ENCODE measurements at regions not wholly inside any gene's neighbourhood (a gene's known extent, or its start where the extent isn't known, plus 50 kb on each side); places are given as distances from the start of the nearest gene placed in this dataset.

DNA sequence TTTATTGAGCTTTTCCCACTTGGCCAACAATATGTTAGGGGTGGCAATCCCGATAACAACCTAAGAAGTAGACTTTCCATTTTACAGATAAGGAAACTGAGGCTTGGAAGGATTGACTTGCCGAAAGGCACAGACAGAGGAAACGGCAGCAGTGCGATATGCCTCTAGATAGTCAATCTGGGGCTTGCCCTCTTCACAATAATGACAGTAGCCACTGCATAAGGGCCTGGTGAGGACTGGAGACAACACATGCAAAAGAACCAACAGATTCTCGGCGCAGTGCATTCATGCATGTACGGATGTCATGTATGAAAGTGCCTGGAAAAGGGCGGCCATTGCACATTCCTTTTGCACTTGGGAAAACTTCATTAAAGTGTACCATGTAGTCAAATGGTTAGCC lies 811.2 kb downstream of the RNF144A start:
- H3K79me2 ChIP-seq (ENCODE audit: low read length), result no peaks in the 10 kb centered on the region
- no peaks in the 10 kb centered on the region for H3K4me1 ChIP-seq (ENCODE audit: low read length)
- no peak overlapping the region for H2AFZ ChIP-seq (ENCODE audit: low read length)
- H3K27ac ChIP-seq (ENCODE audit: low read length), result no peak overlapping the region
- H3K9me3 ChIP-seq (replicated peaks; ENCODE audit: insufficient read depth, low read length), result no peaks in the 10 kb centered on the region
- TF ChIP-seq EZH2phosphoT487 (IDR thresholded peaks at IDR 0.05; ENCODE audit: low read length) (no peak), EZH2 (optimal IDR thresholded peaks at IDR 0.05; ENCODE audit: low read depth, low read length) (no peak)
- TF ChIP-seq, protein P1, sequence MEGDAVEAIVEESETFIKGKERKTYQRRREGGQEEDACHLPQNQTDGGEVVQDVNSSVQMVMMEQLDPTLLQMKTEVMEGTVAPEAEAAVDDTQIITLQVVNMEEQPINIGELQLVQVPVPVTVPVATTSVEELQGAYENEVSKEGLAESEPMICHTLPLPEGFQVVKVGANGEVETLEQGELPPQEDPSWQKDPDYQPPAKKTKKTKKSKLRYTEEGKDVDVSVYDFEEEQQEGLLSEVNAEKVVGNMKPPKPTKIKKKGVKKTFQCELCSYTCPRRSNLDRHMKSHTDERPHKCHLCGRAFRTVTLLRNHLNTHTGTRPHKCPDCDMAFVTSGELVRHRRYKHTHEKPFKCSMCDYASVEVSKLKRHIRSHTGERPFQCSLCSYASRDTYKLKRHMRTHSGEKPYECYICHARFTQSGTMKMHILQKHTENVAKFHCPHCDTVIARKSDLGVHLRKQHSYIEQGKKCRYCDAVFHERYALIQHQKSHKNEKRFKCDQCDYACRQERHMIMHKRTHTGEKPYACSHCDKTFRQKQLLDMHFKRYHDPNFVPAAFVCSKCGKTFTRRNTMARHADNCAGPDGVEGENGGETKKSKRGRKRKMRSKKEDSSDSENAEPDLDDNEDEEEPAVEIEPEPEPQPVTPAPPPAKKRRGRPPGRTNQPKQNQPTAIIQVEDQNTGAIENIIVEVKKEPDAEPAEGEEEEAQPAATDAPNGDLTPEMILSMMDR (IDR thresholded peaks at IDR 0.05; ENCODE audit: low read length), result no peak
- no peak overlapping the region for H3K4me2 ChIP-seq (ENCODE audit: low read depth, low read length)
- no peak overlapping the region for H3K9ac ChIP-seq (ENCODE audit: low read length)
- no peaks in the 10 kb centered on the region for H4K20me1 ChIP-seq (ENCODE audit: insufficient read depth, low read length)
- no peaks in the 10 kb centered on the region for H3K9me2 ChIP-seq (replicated peaks; ENCODE audit: insufficient read depth, low read length)
- no peak for DNase-seq
- no peaks in the 10 kb centered on the region for H3K27me3 ChIP-seq (replicated peaks; ENCODE audit: insufficient read depth, low read length)
- H3K4me3 ChIP-seq (ENCODE audit: low read length), result no peak overlapping the region
- H3K36me3 ChIP-seq (replicated peaks; ENCODE audit: insufficient read depth, low read length), result no peaks in the 10 kb centered on the region
- H3F3A ChIP-seq (ENCODE audit: insufficient read depth, low read length), result no peaks in the 10 kb centered on the region

DNA sequence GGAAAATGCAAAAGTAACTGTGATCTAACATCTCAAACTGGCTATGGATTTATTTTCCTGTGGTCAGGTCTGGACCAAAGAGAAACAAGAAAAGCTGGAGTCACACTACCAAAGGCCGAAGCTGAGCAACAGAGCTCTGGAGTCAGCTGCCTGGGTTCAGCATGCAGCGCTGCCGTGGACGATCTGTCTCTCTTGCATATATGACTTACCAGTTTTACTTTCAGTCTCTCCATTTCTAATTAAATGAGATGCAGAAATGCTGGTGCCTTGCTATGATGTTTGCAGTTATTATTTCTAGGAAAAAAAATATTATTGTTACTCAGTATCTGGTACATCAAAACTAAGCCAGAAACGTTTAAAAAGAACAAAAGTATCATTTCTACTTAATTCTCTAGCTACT lies 813.2 kb downstream of the RNF144A start:
- Histone ChIP-seq H4K20me1 (ENCODE audit: insufficient read depth, low read length) (no peaks in the 10 kb centered on the region), H3K9me2 (replicated peaks; ENCODE audit: insufficient read depth, low read length) (no peaks in the 10 kb centered on the region), H3K27ac (ENCODE audit: low read length) (peak overlapping the region; percentile 29; the same call in 1 of the 2 replicates), H2AFZ (ENCODE audit: low read length) (peak overlapping the region; percentile 32; the same call in 1 of the 2 replicates), H3K4me3 (ENCODE audit: low read length) (peak overlapping the region; percentile 39), H3K27me3 (replicated peaks; ENCODE audit: insufficient read depth, low read length) (no peaks in the 10 kb centered on the region), H3F3A (ENCODE audit: insufficient read depth, low read length) (no peaks in the 10 kb centered on the region), H3K4me2 (ENCODE audit: low read depth, low read length) (peak overlapping the region; percentile 73), H3K4me1 (ENCODE audit: low read length) (no peaks in the 10 kb centered on the region), H3K9me3 (replicated peaks; ENCODE audit: insufficient read depth, low read length) (no peaks in the 10 kb centered on the region), H3K9ac (ENCODE audit: low read length) (peak overlapping the region; percentile 17; the same call in 1 of the 2 replicates), H3K79me2 (ENCODE audit: low read length) (no peaks in the 10 kb centered on the region), H3K36me3 (replicated peaks; ENCODE audit: insufficient read depth, low read length) (no peaks in the 10 kb centered on the region)
- peak; percentile 48 for DNase-seq
- TF ChIP-seq, protein P1 (IDR thresholded peaks at IDR 0.05; ENCODE audit: low read length), result no peak
- TF ChIP-seq EZH2 (optimal IDR thresholded peaks at IDR 0.05; ENCODE audit: low read depth, low read length), result no peak
- TF ChIP-seq EZH2phosphoT487 (IDR thresholded peaks at IDR 0.05; ENCODE audit: low read length), result no peak

DNA sequence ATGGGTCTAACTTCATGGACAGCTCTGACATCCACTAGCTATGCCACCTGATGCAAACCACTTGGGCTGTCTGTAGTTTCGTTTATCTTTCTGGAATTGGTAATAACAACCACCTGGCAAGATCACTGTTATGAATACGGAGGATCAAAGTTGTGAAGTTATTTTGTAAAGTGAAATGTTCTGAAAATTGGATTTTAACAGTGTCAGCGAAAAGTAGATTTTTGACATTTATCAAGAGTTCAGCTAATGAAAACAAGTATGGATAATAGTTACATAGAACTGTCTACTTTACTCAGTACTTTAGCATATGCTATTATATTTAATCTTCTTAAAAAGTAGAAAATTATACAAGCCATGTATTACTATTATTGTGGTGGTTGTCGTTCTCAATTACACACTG lies 813.8 kb downstream of the RNF144A start:
- no peaks in the 10 kb centered on the region for H3F3A ChIP-seq (ENCODE audit: insufficient read depth, low read length)
- peak; percentile 32 for DNase-seq
- TF ChIP-seq, protein P1 (IDR thresholded peaks at IDR 0.05; ENCODE audit: low read length), result no peak
- TF ChIP-seq EZH2 (optimal IDR thresholded peaks at IDR 0.05; ENCODE audit: low read depth, low read length) (no peak), EZH2phosphoT487 (IDR thresholded peaks at IDR 0.05; ENCODE audit: low read length) (no peak)
- no peaks in the 10 kb centered on the region for H3K79me2 ChIP-seq (ENCODE audit: low read length)
- no peak overlapping the region for H3K9ac ChIP-seq (ENCODE audit: low read length)
- H3K9me3 ChIP-seq (replicated peaks; ENCODE audit: insufficient read depth, low read length), result no peaks in the 10 kb centered on the region
- no peaks in the 10 kb centered on the region for H4K20me1 ChIP-seq (ENCODE audit: insufficient read depth, low read length)
- no peaks in the 10 kb centered on the region for H3K4me1 ChIP-seq (ENCODE audit: low read length)
- peak overlapping the region; percentile 29; the same call in 1 of the 2 replicates for H3K27ac ChIP-seq (ENCODE audit: low read length)
- peak overlapping the region; percentile 39 for H3K4me3 ChIP-seq (ENCODE audit: low read length)
- H2AFZ ChIP-seq (ENCODE audit: low read length), result peak overlapping the region; percentile 32; the same call in 1 of the 2 replicates
- H3K4me2 ChIP-seq (ENCODE audit: low read depth, low read length), result peak overlapping the region; percentile 73
- H3K36me3 ChIP-seq (replicated peaks; ENCODE audit: insufficient read depth, low read length), result no peaks in the 10 kb centered on the region
- H3K27me3 ChIP-seq (replicated peaks; ENCODE audit: insufficient read depth, low read length), result no peaks in the 10 kb centered on the region
- no peaks in the 10 kb centered on the region for H3K9me2 ChIP-seq (replicated peaks; ENCODE audit: insufficient read depth, low read length)
